Inflammatory macrophage treated with lipopolysaccharide for 1 hour (primary cell): ENCODE measurements at regions not wholly inside any gene's neighbourhood (a gene's known extent, or its start where the extent isn't known, plus 50 kb on each side); places are given as distances from the start of the nearest gene placed in this dataset.

Experiments used
- DNase-seq, 2 donors: peaks; one replicate each; pipeline ENCODE4 v3.0.0-alpha.2; 2020 to 2022

GRCh38 chr2:234550511-234551107, 53.7 kb upstream of the ARL4C start:
- DNase-seq = peak; percentile 34 to 64

DNA sequence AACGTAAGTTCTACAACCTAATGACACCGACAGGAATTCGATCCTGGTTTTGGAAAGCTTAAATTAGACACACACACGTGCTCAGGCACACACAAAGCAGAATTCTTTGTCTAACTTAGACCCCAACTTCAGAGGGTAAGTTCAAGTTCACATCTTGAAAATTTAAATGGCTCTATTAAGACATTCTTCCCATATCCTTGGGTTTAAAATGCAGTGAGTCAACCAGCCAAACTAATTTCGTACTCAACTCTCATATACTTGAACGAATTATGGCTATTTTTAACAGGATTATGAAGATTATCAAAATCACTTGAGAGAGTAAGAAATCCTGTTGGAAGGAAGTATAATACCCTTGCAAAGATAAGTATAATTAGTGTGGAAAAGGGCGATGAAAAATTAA, 53.2 kb upstream of the ARL4C start:
- DNase-seq = no peak

GRCh38 chr2:234548695-234549420, 52.0 kb upstream of the ARL4C start:
- no peak for DNase-seq

DNA sequence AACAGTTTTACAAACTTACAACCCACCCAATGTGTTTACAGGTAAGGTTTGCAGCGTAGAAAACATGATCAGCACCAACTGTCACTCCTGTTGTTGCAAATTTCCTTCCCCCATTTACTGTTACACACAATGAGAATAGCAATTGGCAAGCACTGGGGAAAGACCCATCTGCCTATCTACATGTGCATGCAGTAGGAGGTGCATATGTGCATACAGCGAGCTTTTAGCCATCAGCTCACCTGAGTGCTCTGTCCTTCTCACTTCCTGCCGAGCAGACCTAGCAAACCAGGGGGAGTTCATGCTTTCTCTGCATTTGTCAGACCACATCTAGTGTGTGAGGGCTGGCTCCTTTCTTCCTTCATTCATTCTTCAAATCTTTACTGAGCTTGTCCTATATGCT, 49.9 kb upstream of the ARL4C start:
- DNase-seq = no peak
